Vagina (tissue), 2 donors: ENCODE measurements at regions not wholly inside any gene's neighbourhood (a gene's known extent, or its start where the extent isn't known, plus 50 kb on each side); places are given as distances from the start of the nearest gene placed in this dataset.
A peak's percentile ranks its signal among the peaks of the same experiment; 100 is the strongest.

Source experiments
- DNase-seq, 2 donors: peaks; one replicate each; pipeline ENCODE4 v3.0.0-alpha.2; 2017; ENCODE audit errors: extremely low spot score in 2 of 2
- H3K27ac ChIP-seq: fragments of 200-600 bp; sonication (generic); one replicate; pipeline ENCODE4 v1.5.1; 2019
- H3K27me3 ChIP-seq: fragments of 200-600 bp; sonication (generic); one replicate; pipeline ENCODE4 v1.5.1; 2019
- H3K36me3 ChIP-seq, 2 donors: fragments of 200-600 bp; sonication (generic); one replicate each; pipeline ENCODE4 v1.5.1; 2017 to 2019
- H3K4me1 ChIP-seq: fragments of 200-600 bp; sonication (generic); one replicate; pipeline ENCODE4 v1.5.1; 2019
- H3K4me3 ChIP-seq, 2 donors: fragments of 200-600 bp; sonication (generic); 1 replicate in 1 of 2; 2 replicates in 1 of 2; pipeline ENCODE4 v1.5.1; 2016 to 2019
- H3K9me3 ChIP-seq: fragments of 200-600 bp; sonication (generic); one replicate; pipeline ENCODE4 v1.5.1; 2019
- CTCF ChIP-seq, 3 experiments: fragments of 450-650 bp in 2 of 3; fragments of 200-600 bp in 1 of 3; sonication (generic) in 1 of 3; IDR thresholded peaks; one replicate each; pipeline ENCODE4 v1.5.1; 2017 to 2019; ENCODE audit warnings: antibody characterized with exemption in 3 of 3, mild to moderate bottlenecking in 2 of 3, moderate library complexity in 2 of 3
- POLR2A ChIP-seq, 2 donors: fragments of 450-650 bp; IDR thresholded peaks; one replicate each; pipeline ENCODE4 v1.6.1; 2017; ENCODE audit warnings: antibody characterized with exemption in 2 of 2, mild to moderate bottlenecking in 2 of 2, moderate library complexity in 2 of 2
- POLR2AphosphoS5 ChIP-seq, 2 donors: sonication (generic); formaldehyde crosslinking; IDR thresholded peaks; one replicate each; pipeline ENCODE4 v1.9.0; 2017; ENCODE audit warnings: antibody characterized with exemption in 2 of 2, mild to moderate bottlenecking in 2 of 2, low read depth in 1 of 2; ENCODE audit not compliant: insufficient read depth in 1 of 2
- intact Hi-C: fragments of 100-400 bp; cut with DNase I; formaldehyde crosslinking; loops from one replicate; pipeline ENCODE4 v1.15.1; 2023

- Histone ChIP-seq H3K27ac (peak overlapping the region; percentile 71), H3K27me3 (no peaks in the 10 kb centered on the region), H3K9me3 (no peaks in the 10 kb centered on the region), H3K4me3 (no peak overlapping the region), H3K4me1 (peaks cover 6% of the 10 kb centered on the region), H3K36me3 (no peaks in the 10 kb centered on the region)
- intact Hi-C loops: no loop called here
- DNase-seq: no peak
- TF ChIP-seq CTCF (IDR thresholded peaks at IDR 0.05) (no peak), POLR2AphosphoS5 (IDR thresholded peaks at IDR 0.05; ENCODE audit: insufficient read depth in 1 of 2, low read depth in 1 of 2) (no peak), POLR2A (IDR thresholded peaks at IDR 0.05) (no peak)
Measured at GRCh38 chr10:4733843-4734224, 92.2 kb upstream of the AKR1E2 start.

GRCh38 chr10:4733150-4733842 is 92.7 kb upstream of the AKR1E2 start:
- peak overlapping the region; percentile 71 for H3K27ac ChIP-seq
- peaks cover 6% of the 10 kb centered on the region for H3K4me1 ChIP-seq
- no peak for DNase-seq
- TF ChIP-seq POLR2A (IDR thresholded peaks at IDR 0.05) (no peak), CTCF (IDR thresholded peaks at IDR 0.05) (no peak), POLR2AphosphoS5 (IDR thresholded peaks at IDR 0.05; ENCODE audit: insufficient read depth in 1 of 2, low read depth in 1 of 2) (peak in 1 of 2 donors; percentile 91)
- H3K9me3 ChIP-seq: no peaks in the 10 kb centered on the region
- intact Hi-C loops: no loop called here
- no peak overlapping the region for H3K4me3 ChIP-seq
- no peaks in the 10 kb centered on the region for H3K27me3 ChIP-seq
- no peaks in the 10 kb centered on the region for H3K36me3 ChIP-seq

- Histone ChIP-seq H3K36me3 (no peaks in the 10 kb centered on the region), H3K9me3 (no peaks in the 10 kb centered on the region), H3K27ac (no peak overlapping the region), H3K4me3 (no peak overlapping the region), H3K4me1 (peaks cover 6% of the 10 kb centered on the region), H3K27me3 (no peaks in the 10 kb centered on the region)
- DNase-seq: no peak
- TF ChIP-seq CTCF (IDR thresholded peaks at IDR 0.05) (no peak), POLR2AphosphoS5 (IDR thresholded peaks at IDR 0.05; ENCODE audit: insufficient read depth in 1 of 2, low read depth in 1 of 2) (no peak), POLR2A (IDR thresholded peaks at IDR 0.05) (no peak)
- intact Hi-C loops: no loop called here
Measured at GRCh38 chr10:4730998-4731397, 95.0 kb upstream of the AKR1E2 start.

GRCh38 chr10:4725917-4726606 is 99.9 kb upstream of the AKR1E2 start:
- TF ChIP-seq CTCF (IDR thresholded peaks at IDR 0.05) (no peak), POLR2AphosphoS5 (IDR thresholded peaks at IDR 0.05; ENCODE audit: insufficient read depth in 1 of 2, low read depth in 1 of 2) (peak in 1 of 2 donors; percentile 84)
- H3K9me3 ChIP-seq: no peaks in the 10 kb centered on the region
- intact Hi-C loops: no loop called here
- H3K4me1 ChIP-seq: peaks cover 7% of the 10 kb centered on the region
- H3K36me3 ChIP-seq: no peaks in the 10 kb centered on the region
- no peak for DNase-seq
- H3K27me3 ChIP-seq: no peaks in the 10 kb centered on the region
- peak overlapping the region; percentile 48 for H3K27ac ChIP-seq
- H3K4me3 ChIP-seq: no peak overlapping the region

GRCh38 chr10:4723860-4724259 is 102.1 kb upstream of the AKR1E2 start:
- no peaks in the 10 kb centered on the region for H3K36me3 ChIP-seq
- H3K9me3 ChIP-seq: no peaks in the 10 kb centered on the region
- no peak for DNase-seq
- peaks cover 11% of the 10 kb centered on the region for H3K4me1 ChIP-seq
- TF ChIP-seq CTCF (IDR thresholded peaks at IDR 0.05) (no peak), POLR2AphosphoS5 (IDR thresholded peaks at IDR 0.05; ENCODE audit: insufficient read depth in 1 of 2, low read depth in 1 of 2) (no peak), POLR2A (IDR thresholded peaks at IDR 0.05) (no peak)
- no peaks in the 10 kb centered on the region for H3K27me3 ChIP-seq
- H3K27ac ChIP-seq: peak overlapping the region; percentile 79
- intact Hi-C loops: no loop called here
- no peak overlapping the region for H3K4me3 ChIP-seq
